ENCODE measurements at regions not wholly inside any gene's neighbourhood (a gene's known extent, or its start where the extent isn't known, plus 50 kb on each side); places are given as distances from the start of the nearest gene placed in this dataset.

GRCh38 chr4:123783921-123784320, 387.3 kb downstream of the SPRY1 start:
- no peak for TF ChIP-seq POLR2A (IDR thresholded peaks at IDR 0.05)
- TF ChIP-seq CTCF (IDR thresholded peaks at IDR 0.05), result no peak
